Upper lobe of right lung (tissue), 1 donor: ENCODE measurements at regions not wholly inside any gene's neighbourhood (a gene's known extent, or its start where the extent isn't known, plus 50 kb on each side); places are given as distances from the start of the nearest gene placed in this dataset.

Source experiments
- ATAC-seq: fragments of 200-7000 bp; cut with Tn5 transposase; one replicate; pipeline ENCODE4 v1.9.1; 2020; ENCODE audit warnings: mild to moderate bottlenecking, moderate library complexity
- DNase-seq: peaks from one replicate; pipeline ENCODE4 v3.0.0-alpha.2; 2020
- H3K27ac ChIP-seq: fragments of 200-600 bp; one replicate; pipeline ENCODE4 v1.8.0; 2022
- H3K27me3 ChIP-seq: fragments of 200-600 bp; one replicate; pipeline ENCODE4 v1.8.0; 2022; ENCODE audit warnings: mild to moderate bottlenecking
- H3K36me3 ChIP-seq: fragments of 200-600 bp; one replicate; pipeline ENCODE4 v1.8.0; 2022
- H3K4me1 ChIP-seq: fragments of 200-600 bp; one replicate; pipeline ENCODE4 v1.8.0; 2022
- H3K4me3 ChIP-seq: fragments of 200-600 bp; one replicate; pipeline ENCODE4 v1.8.0; 2022; ENCODE audit warnings: mild to moderate bottlenecking
- H3K9me3 ChIP-seq: fragments of 200-600 bp; one replicate; pipeline ENCODE4 v1.8.0; 2022
- CTCF ChIP-seq: fragments of 200-600 bp; IDR thresholded peaks from one replicate; pipeline ENCODE4 v1.8.0; 2022; ENCODE audit warnings: antibody characterized with exemption
- intact Hi-C: fragments of 100-400 bp; cut with DNase I; formaldehyde crosslinking; loops from one replicate; pipeline ENCODE4 v1.11.0; 2022
- donor health status: DM: no; HTN: yes; CAD: no; lungs with severe emphysema.

- H3K4me1 ChIP-seq = no peaks in the 10 kb centered on the region
- no peak for TF ChIP-seq CTCF
- no peak overlapping the region for H3K27ac ChIP-seq
- no peak for DNase-seq
- ATAC-seq = no peak
- H3K27me3 ChIP-seq = no peaks in the 10 kb centered on the region
- H3K36me3 ChIP-seq = no peaks in the 10 kb centered on the region
- no peak overlapping the region for H3K4me3 ChIP-seq
- intact Hi-C loops = no loop called here
- H3K9me3 ChIP-seq = no peaks in the 10 kb centered on the region
These were observed 68.7 kb upstream of the GUCY1A1 start for GRCh38 chr4:155597933-155598451.

- no peak for TF ChIP-seq CTCF
- Histone ChIP-seq H3K36me3 (no peaks in the 10 kb centered on the region), H3K27ac (no peak overlapping the region), H3K4me3 (no peak overlapping the region), H3K9me3 (no peaks in the 10 kb centered on the region), H3K27me3 (no peaks in the 10 kb centered on the region), H3K4me1 (no peaks in the 10 kb centered on the region)
- ATAC-seq (no peak), DNase-seq (no peak)
- intact Hi-C loops = no loop called here
These were observed 69.4 kb upstream of the GUCY1A1 start for GRCh38 chr4:155597281-155597680.

- intact Hi-C loops = no loop called here
- H3K27me3 ChIP-seq = no peaks in the 10 kb centered on the region
These were observed 72.9 kb upstream of the GUCY1A1 start for GRCh38 chr4:155593793-155594192.

GRCh38 chr4:155592938-155593297, 73.7 kb upstream of the GUCY1A1 start:
- Histone ChIP-seq H3K9me3 (no peaks in the 10 kb centered on the region), H3K36me3 (no peaks in the 10 kb centered on the region), H3K4me1 (no peaks in the 10 kb centered on the region), H3K4me3 (no peak overlapping the region), H3K27ac (no peak overlapping the region), H3K27me3 (no peaks in the 10 kb centered on the region)
- ATAC-seq (no peak), DNase-seq (no peak)
- no peak for TF ChIP-seq CTCF
- intact Hi-C loops = no loop called here

More at GRCh38 chr4:155593793-155594192, 72.9 kb upstream of the GUCY1A1 start:
- ATAC-seq (no peak), DNase-seq (no peak)
- Histone ChIP-seq H3K4me3 (no peak overlapping the region), H3K27ac (no peak overlapping the region), H3K4me1 (no peaks in the 10 kb centered on the region), H3K36me3 (no peaks in the 10 kb centered on the region), H3K9me3 (no peaks in the 10 kb centered on the region)
- no peak for TF ChIP-seq CTCF

- ATAC-seq (no peak), DNase-seq (no peak)
- Histone ChIP-seq H3K9me3 (no peaks in the 10 kb centered on the region), H3K27ac (no peak overlapping the region), H3K27me3 (no peaks in the 10 kb centered on the region), H3K36me3 (no peaks in the 10 kb centered on the region), H3K4me1 (no peaks in the 10 kb centered on the region), H3K4me3 (no peak overlapping the region)
- intact Hi-C loops = no loop called here
- no peak for TF ChIP-seq CTCF
These were observed 74.3 kb upstream of the GUCY1A1 start for GRCh38 chr4:155592179-155592937.

- ATAC-seq (no peak), DNase-seq (no peak)
- no peak for TF ChIP-seq CTCF
- Histone ChIP-seq H3K4me3 (no peak overlapping the region), H3K9me3 (no peaks in the 10 kb centered on the region), H3K27ac (no peak overlapping the region), H3K4me1 (no peaks in the 10 kb centered on the region), H3K27me3 (no peaks in the 10 kb centered on the region), H3K36me3 (no peaks in the 10 kb centered on the region)
- intact Hi-C loops = no loop called here
These were observed 74.9 kb upstream of the GUCY1A1 start for GRCh38 chr4:155591738-155592143.
